CD4-positive, alpha-beta T cell treated with Interleukin-12 subunit alpha and Interleukin-12 subunit beta, for 1 hour (primary cell): ENCODE measurements at regions not wholly inside any gene's neighbourhood (a gene's known extent, or its start where the extent isn't known, plus 50 kb on each side); places are given as distances from the start of the nearest gene placed in this dataset.

Source experiments
- DNase-seq: peaks from one replicate; pipeline ENCODE4 v3.0.0-alpha.2; 2020

DNA sequence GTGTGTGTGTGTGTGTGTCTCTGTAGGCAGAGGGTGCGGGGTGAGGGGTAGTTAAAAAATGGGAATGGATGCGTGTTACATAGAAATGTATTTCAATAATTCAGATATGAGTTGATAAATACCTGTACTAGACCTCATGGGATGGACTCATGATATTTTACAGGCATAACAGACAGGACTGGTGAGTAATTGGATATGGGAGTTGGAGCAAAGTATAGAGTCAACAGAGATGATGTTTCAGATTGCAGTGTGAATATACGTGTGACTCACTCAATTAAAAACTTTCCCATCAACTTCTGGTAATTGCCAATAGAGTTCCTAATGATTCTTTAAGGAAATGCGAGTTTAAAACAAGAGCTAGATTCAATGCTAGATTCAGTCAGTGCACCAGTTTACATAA lies 711.9 kb downstream of the C12orf50 start:
- no peak for DNase-seq

DNA sequence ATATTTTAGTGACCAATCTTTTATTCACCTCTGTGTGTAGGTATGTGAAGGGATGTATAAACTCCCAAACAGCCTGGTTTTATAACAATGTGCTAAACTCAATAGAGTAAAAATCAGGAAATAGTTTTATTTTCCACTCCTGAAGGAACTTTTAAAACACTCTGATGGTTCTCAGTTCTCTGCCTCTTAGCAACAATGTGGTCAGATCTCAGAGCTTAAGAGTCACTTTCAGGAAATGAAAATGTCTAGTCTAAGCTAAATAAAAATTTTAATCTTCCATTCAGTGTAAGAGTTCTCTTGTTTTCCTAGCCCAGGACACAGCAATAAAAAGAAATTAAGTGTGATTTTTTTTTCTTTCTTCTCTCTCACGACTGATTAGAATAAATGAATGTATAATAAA lies 718.0 kb downstream of the C12orf50 start:
- no peak for DNase-seq

- DNase-seq: no peak
Measured at GRCh38 chr12:87310126-87310525, 719.1 kb downstream of the C12orf50 start.

- no peak for DNase-seq
Measured at GRCh38 chr12:87305481-87305880, 723.7 kb downstream of the C12orf50 start.

- no peak for DNase-seq
Measured at GRCh38 chr12:87304406-87304805, 724.8 kb downstream of the C12orf50 start.

- DNase-seq: no peak
Measured at GRCh38 chr12:87303396-87304012, 725.7 kb downstream of the C12orf50 start.

- DNase-seq: no peak
Measured at GRCh38 chr12:87302126-87302745, 727.0 kb downstream of the C12orf50 start.

- DNase-seq: no peak
Measured at GRCh38 chr12:87290505-87290904, 738.7 kb downstream of the C12orf50 start.

GRCh38 chr12:87283886-87284285 lies 745.3 kb downstream of the C12orf50 start:
- no peak for DNase-seq

DNA sequence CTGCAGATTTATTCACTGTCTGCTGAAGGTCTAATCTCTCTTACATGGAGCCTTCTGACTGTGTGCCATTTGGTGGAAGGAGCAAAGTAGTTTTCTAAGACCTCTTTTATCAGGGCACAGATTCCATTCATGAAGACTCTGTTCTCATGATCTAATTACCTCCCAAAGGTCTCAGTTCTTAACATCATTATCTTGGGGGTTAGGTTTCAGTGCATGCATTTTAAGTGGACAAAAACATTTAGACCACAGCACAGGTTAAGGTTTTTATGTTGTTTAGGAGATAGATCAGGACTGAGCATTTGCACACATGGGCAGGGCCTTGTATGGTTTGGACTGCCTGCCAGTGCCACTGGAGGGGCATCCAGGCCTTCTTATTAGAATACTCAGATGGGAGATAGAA lies 746.1 kb downstream of the C12orf50 start:
- no peak for DNase-seq

DNA sequence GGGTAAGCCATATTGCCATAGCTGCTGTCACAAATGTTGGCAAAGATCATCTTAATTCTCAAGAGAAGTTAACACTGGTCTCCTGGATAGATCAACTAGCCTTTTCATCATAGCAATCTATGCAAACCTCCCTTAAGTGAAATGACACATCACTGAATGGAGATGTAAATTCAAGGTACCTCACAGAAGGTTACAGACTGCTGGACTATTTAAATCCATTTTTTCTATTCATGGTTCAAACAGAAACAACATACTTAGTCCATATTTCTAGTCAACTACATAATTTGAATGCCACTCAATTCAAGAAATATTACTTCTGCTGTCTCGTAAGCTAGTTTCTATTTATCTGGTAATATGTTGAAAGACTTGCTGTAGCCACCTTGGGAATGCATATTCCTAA lies 748.3 kb downstream of the C12orf50 start:
- no peak for DNase-seq

DNA sequence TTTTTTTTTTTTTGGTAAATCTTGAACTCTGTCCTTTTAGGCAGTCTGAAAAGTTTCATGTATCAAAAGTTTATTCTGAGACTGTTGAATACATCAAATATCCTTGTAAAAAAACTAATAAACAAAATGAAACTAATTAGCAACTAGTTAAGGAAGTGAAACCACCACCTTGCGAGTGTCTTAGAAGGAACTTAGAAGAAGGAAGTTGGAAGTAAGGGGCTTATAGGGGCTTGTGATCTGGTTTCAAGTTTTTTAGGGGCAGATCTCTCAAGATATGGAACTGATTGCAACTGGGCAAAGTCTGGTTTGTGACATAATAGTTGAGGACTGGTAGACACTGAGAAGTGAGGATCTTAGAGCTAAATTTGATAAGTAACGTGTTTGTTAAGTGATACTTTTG lies 748.8 kb downstream of the C12orf50 start:
- no peak for DNase-seq

GRCh38 chr12:87274594-87275245 lies 754.5 kb downstream of the C12orf50 start:
- no peak for DNase-seq

DNA sequence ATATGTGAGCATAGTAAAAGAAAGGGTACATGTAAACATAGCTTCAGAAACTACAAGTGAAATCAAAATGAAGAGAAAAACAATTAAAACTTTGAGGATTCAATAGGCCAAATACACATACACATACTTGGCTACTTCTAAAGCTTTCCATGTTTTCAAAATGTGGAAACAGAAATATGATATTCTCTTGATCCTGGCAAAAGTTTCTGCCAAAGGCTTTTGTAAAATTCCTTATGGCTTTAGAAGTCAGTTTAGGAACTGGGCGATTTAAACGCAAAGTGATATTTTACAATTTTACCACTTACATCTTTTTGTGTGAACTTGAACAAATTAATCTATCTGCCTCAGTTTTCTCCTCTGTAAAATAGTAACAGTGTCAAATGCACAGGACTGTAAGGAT lies 756.4 kb downstream of the C12orf50 start:
- no peak for DNase-seq

GRCh38 chr12:87270919-87271318 lies 758.3 kb downstream of the C12orf50 start:
- DNase-seq: no peak

- no peak for DNase-seq
Measured at GRCh38 chr12:87266305-87266704, 762.9 kb downstream of the C12orf50 start.

GRCh38 chr12:87259391-87259790 lies 769.8 kb downstream of the C12orf50 start:
- no peak for DNase-seq

DNA sequence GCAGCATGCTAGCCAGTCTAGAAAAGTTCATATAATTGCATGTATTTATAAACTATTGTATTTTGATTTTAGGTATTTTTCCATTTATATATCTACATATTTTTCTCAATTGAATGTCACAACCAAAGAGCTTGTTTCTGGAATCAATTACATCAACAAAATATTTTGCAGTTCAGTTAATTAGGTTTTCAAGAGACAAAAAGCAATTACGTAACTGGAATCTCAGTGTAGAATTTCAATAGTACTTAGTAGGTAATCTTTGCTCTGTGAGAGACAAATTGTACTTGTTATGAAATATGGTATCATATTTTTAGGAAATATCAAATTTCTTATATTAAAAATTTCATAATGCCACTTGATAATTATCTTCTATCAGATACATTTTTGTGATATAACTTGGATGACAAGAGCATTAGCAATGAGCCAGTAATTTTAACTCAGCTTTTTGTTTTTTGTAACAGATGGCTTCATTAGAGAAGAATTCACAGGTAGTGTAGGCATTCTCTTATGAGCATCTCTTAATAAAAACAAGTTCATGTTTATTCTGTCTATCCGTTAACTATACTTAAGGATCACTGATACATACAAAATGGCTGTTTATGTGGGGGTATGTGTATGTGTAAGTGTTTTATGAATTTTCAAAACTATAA lies 774.7 kb downstream of the C12orf50 start:
- no peak for DNase-seq

DNA sequence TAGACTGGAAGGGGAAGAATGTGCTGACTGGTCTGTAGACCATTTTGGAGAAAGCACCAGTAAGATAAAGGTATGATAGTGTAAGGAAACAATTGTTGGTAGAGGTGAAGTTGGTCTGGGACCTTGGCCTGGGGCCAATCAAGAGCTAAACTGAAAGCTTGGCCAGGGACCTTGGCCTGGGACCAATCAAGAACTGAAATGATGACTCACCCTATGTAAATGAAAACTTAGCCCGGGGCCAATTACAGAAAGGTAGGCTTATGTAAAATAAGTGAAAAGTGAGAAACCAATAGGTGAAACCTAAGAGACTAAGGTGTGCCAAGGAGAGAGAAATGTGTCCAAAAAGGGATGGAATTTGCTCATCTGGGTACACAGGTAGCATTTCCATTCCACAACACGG lies 776.0 kb downstream of the C12orf50 start:
- no peak for DNase-seq

DNA sequence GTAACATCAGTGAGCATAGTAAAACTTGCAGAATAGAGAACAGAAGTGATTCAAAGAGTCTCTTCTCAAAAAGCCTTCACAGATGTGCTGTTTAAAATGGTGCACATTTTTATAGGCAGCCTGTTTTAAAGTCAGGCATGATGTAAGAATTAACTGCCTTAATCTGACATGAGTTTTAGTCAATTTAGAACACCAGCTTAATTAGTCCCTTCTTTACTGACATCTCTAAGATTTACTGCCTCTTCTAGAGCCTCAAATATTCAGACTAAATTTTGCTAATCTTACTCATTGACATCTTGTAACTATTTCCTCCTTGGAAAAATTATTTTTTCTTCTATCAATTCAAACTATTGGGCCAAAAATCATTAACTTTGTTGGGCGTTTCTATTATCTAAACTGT lies 782.5 kb downstream of the C12orf50 start:
- no peak for DNase-seq

- DNase-seq: no peak
Measured at GRCh38 chr12:87238466-87238865, 790.7 kb downstream of the C12orf50 start.

DNA sequence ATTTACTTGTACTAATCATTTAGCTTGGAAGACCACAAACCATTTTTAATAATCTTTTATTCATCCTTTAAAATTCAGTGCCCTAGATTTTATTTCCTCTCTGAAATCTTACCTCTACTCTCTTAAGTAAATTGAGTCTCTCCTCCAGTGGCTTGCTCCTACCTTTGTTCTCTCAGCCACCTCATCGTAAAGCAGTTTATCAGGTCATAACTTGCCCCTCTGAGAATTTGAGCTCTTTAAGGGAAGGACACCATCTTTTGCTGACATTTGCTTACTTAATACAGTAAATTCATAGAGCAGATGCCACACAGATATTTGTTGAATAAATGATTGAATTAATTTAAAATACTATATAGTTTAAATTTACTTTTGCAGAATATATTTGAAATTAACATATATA lies 794.3 kb downstream of the C12orf50 start:
- DNase-seq: no peak

DNA sequence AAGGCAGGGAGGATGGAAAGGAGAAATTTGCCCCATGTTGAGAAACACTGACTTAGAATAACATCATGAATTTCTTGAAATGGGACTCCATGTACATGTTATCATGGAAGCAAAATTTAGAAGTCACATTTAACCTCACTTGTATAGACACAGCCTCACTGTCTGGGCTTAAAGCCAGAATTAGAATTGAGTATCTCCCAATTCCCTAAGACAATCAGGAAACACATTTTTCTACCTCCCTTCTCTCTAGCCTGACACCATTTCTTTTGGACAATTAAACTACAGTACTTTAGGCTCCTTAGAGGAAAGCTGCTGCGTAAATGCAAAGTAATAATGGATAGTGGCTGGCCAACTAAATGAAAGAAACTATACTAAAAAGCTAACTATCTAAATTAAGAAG lies 795.5 kb downstream of the C12orf50 start:
- no peak for DNase-seq

DNA sequence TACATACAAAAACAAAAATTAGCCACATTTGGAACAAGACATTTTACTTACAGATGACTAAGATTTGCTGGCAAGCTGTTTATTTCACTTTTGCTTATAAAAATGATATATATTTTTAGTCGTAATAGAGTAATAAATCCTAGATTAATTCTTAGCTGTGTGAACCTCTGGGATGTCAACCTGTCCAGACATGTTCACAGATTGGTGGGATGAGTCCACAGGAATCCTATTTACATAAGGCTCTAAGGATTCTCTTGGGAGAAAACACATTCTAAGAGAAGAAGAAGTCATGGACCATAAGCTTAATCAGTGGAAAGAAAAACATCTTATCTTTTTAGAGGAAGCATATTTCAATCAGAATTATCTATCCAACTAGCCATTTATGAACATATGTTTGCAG lies 797.4 kb downstream of the C12orf50 start:
- no peak for DNase-seq
